Ureter (tissue), 1 donor: ENCODE measurements at regions not wholly inside any gene's neighbourhood (a gene's known extent, or its start where the extent isn't known, plus 50 kb on each side); places are given as distances from the start of the nearest gene placed in this dataset.

ENCODE experiments used
- DNase-seq: peaks from one replicate; pipeline ENCODE4 v3.0.0-alpha.2; 2020; ENCODE audit warnings: low spot score
- donor health status: DM: yes; HTN: yes; CAD: no.

- no peak for DNase-seq
Observed at GRCh38 chr11:92790926-92791616, 178.4 kb upstream of the MTNR1B start.

GRCh38 chr11:92791886-92792285 is 177.6 kb upstream of the MTNR1B start:
- DNase-seq = no peak

GRCh38 chr11:92793189-92793588 is 176.3 kb upstream of the MTNR1B start:
- no peak for DNase-seq

- no peak for DNase-seq
Observed at GRCh38 chr11:92794783-92795182, 174.7 kb upstream of the MTNR1B start.

GRCh38 chr11:92796744-92797143 is 172.7 kb upstream of the MTNR1B start:
- DNase-seq = no peak

- no peak for DNase-seq
Observed at GRCh38 chr11:92797874-92798273, 171.6 kb upstream of the MTNR1B start.

- no peak for DNase-seq
Observed at GRCh38 chr11:92801685-92802084, 167.8 kb upstream of the MTNR1B start.

- no peak for DNase-seq
Observed at GRCh38 chr11:92802644-92803043, 166.8 kb upstream of the MTNR1B start.

- DNase-seq = no peak
Observed at GRCh38 chr11:92803391-92803790, 166.1 kb upstream of the MTNR1B start.

GRCh38 chr11:92804388-92804966 is 165.0 kb upstream of the MTNR1B start:
- no peak for DNase-seq

GRCh38 chr11:92808022-92808421 is 161.4 kb upstream of the MTNR1B start:
- no peak for DNase-seq

- DNase-seq = no peak
Observed at GRCh38 chr11:92810423-92811064, 158.9 kb upstream of the MTNR1B start.

- no peak for DNase-seq
Observed at GRCh38 chr11:92811341-92811740, 158.1 kb upstream of the MTNR1B start.

GRCh38 chr11:92812841-92813240 is 156.6 kb upstream of the MTNR1B start:
- no peak for DNase-seq

- no peak for DNase-seq
Observed at GRCh38 chr11:92819830-92820229, 149.6 kb upstream of the MTNR1B start.

- DNase-seq = no peak
Observed at GRCh38 chr11:92820860-92821259, 148.6 kb upstream of the MTNR1B start.

- no peak for DNase-seq
Observed at GRCh38 chr11:92822410-92822809, 147.0 kb upstream of the MTNR1B start.

GRCh38 chr11:92826136-92826535 is 143.3 kb upstream of the MTNR1B start:
- DNase-seq = no peak

GRCh38 chr11:92826603-92827002 is 142.8 kb upstream of the MTNR1B start:
- DNase-seq = no peak

- no peak for DNase-seq
Observed at GRCh38 chr11:92827132-92827531, 142.3 kb upstream of the MTNR1B start.

- DNase-seq = no peak
Observed at GRCh38 chr11:92828556-92828955, 140.9 kb upstream of the MTNR1B start.

- DNase-seq = no peak
Observed at GRCh38 chr11:92829121-92829520, 140.3 kb upstream of the MTNR1B start.

- DNase-seq = no peak
Observed at GRCh38 chr11:92829671-92830070, 139.8 kb upstream of the MTNR1B start.
